ENCODE measurements at regions not wholly inside any gene's neighbourhood (a gene's known extent, or its start where the extent isn't known, plus 50 kb on each side); places are given as distances from the start of the nearest gene placed in this dataset.

DNA sequence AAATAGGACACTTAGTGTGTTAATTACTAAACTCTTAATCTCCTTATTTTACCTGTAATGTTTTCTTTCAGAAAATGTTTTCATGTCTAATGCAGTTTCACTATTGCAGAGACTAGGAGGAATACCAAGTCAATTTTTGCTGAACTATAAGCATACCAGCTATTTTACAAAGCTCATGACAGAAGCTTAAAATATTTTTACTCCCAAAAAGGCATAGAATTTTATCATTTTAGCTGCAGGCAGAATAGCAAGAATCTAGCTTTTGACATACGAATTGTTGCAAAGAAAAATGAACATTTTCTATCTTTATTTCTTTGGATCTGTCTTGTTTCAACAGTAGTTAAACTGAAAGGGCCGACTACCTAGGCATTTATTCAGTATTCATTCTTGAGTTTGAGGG, 366.9 kb downstream of the FAT3 start:
- DNase-seq, result no peak
- no peak overlapping the region for H3K4me2 ChIP-seq (ENCODE audit: insufficient read depth, low read length)
- H3K9ac ChIP-seq (ENCODE audit: low read depth, low read length), result no peak overlapping the region
- TF ChIP-seq CTCF (IDR thresholded peaks at IDR 0.05; ENCODE audit: borderline replicate concordance, extremely low read depth, low read length, poor library complexity, severe bottlenecking) (no peak), EZH2 (IDR thresholded peaks at IDR 0.05; ENCODE audit: borderline replicate concordance, low read depth, low read length, severe bottlenecking) (no peak)
- H3K79me2 ChIP-seq (ENCODE audit: insufficient read depth, low read length), result no peaks in the 10 kb centered on the region
- no peak for ATAC-seq (ENCODE audit: insufficient read depth, low read depth)
- no peak overlapping the region for H3K4me3 ChIP-seq (ENCODE audit: low read depth in 1 of 2, low read length in 2 of 2)
- H4K20me1 ChIP-seq (ENCODE audit: insufficient read depth, low read length), result no peaks in the 10 kb centered on the region
- no peaks in the 10 kb centered on the region for H3K4me1 ChIP-seq (ENCODE audit: insufficient read depth, low read length)
- H3K9me3 ChIP-seq (ENCODE audit: insufficient read depth, low read length, severe bottlenecking), result no peaks in the 10 kb centered on the region
- H3K27ac ChIP-seq (ENCODE audit: low read length), result no peak overlapping the region
- no peaks in the 10 kb centered on the region for H3K27me3 ChIP-seq (ENCODE audit: insufficient read depth, low read length, poor library complexity)
- no peak overlapping the region for H2AFZ ChIP-seq (ENCODE audit: low read depth, low read length)
- H3K36me3 ChIP-seq (ENCODE audit: insufficient read depth, low read length), result no peaks in the 10 kb centered on the region

- Histone ChIP-seq H4K20me1 (ENCODE audit: insufficient read depth, low read length) (no peaks in the 10 kb centered on the region), H3K4me3 (ENCODE audit: low read depth in 1 of 2, low read length in 2 of 2) (no peak overlapping the region), H3K36me3 (ENCODE audit: insufficient read depth, low read length) (no peaks in the 10 kb centered on the region), H3K27ac (ENCODE audit: low read length) (no peak overlapping the region), H3K4me2 (ENCODE audit: insufficient read depth, low read length) (no peak overlapping the region), H2AFZ (ENCODE audit: low read depth, low read length) (no peak overlapping the region), H3K9me3 (ENCODE audit: insufficient read depth, low read length, severe bottlenecking) (no peaks in the 10 kb centered on the region), H3K9ac (ENCODE audit: low read depth, low read length) (no peak overlapping the region), H3K27me3 (ENCODE audit: insufficient read depth, low read length, poor library complexity) (no peaks in the 10 kb centered on the region), H3K4me1 (ENCODE audit: insufficient read depth, low read length) (no peaks in the 10 kb centered on the region), H3K79me2 (ENCODE audit: insufficient read depth, low read length) (no peaks in the 10 kb centered on the region)
- TF ChIP-seq EZH2 (IDR thresholded peaks at IDR 0.05; ENCODE audit: borderline replicate concordance, low read depth, low read length, severe bottlenecking) (no peak), CTCF (IDR thresholded peaks at IDR 0.05; ENCODE audit: borderline replicate concordance, extremely low read depth, low read length, poor library complexity, severe bottlenecking) (no peak)
- no peak for ATAC-seq (ENCODE audit: insufficient read depth, low read depth)
- no peak for DNase-seq
Measured at GRCh38 chr11:92594251-92594650, 369.6 kb downstream of the FAT3 start.

DNA sequence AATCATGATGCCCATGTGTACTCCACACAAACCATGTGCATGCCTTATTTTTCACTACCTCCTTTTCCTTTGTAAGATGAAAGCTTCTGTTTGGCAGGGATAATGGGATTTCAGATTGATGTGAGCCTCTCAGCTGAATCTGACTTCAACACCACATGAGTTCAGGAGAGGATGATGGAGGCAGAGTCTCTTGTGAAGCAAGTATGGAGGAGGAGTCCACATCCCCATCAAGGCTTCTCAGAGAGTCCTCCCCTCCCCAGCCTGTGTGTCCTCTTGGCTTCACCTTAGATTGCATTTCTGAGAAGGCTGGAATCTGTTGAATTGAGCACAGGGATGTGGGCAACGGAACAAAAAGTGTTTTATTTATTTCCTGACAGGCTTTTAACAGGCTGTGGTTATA, 370.4 kb downstream of the FAT3 start:
- Histone ChIP-seq H3K9me3 (ENCODE audit: insufficient read depth, low read length, severe bottlenecking) (no peaks in the 10 kb centered on the region), H3K4me1 (ENCODE audit: insufficient read depth, low read length) (no peaks in the 10 kb centered on the region), H3K4me2 (ENCODE audit: insufficient read depth, low read length) (no peak overlapping the region), H3K9ac (ENCODE audit: low read depth, low read length) (no peak overlapping the region), H3K4me3 (ENCODE audit: low read depth in 1 of 2, low read length in 2 of 2) (no peak overlapping the region), H3K79me2 (ENCODE audit: insufficient read depth, low read length) (no peaks in the 10 kb centered on the region), H2AFZ (ENCODE audit: low read depth, low read length) (no peak overlapping the region), H3K27me3 (ENCODE audit: insufficient read depth, low read length, poor library complexity) (no peaks in the 10 kb centered on the region), H4K20me1 (ENCODE audit: insufficient read depth, low read length) (no peaks in the 10 kb centered on the region), H3K36me3 (ENCODE audit: insufficient read depth, low read length) (no peaks in the 10 kb centered on the region), H3K27ac (ENCODE audit: low read length) (no peak overlapping the region)
- DNase-seq (no peak), ATAC-seq (ENCODE audit: insufficient read depth, low read depth) (no peak)
- no peak for TF ChIP-seq EZH2 (IDR thresholded peaks at IDR 0.05; ENCODE audit: borderline replicate concordance, low read depth, low read length, severe bottlenecking)
- no peak for TF ChIP-seq CTCF (IDR thresholded peaks at IDR 0.05; ENCODE audit: borderline replicate concordance, extremely low read depth, low read length, poor library complexity, severe bottlenecking)
